ENCODE measurements at regions not wholly inside any gene's neighbourhood (a gene's known extent, or its start where the extent isn't known, plus 50 kb on each side); places are given as distances from the start of the nearest gene placed in this dataset.

GRCh38 chr4:3375688-3376087, 66.1 kb upstream of the HGFAC start:
- TF ChIP-seq POLR2A (IDR thresholded peaks at IDR 0.05; ENCODE audit: low read depth, low read length), result no peak
- no peak for TF ChIP-seq POLR2AphosphoS5 (IDR thresholded peaks at IDR 0.05; ENCODE audit: low read depth, low read length)
- no peak for TF ChIP-seq SPI1 (IDR thresholded peaks at IDR 0.05; ENCODE audit: low read depth, low read length)
- no peak for TF ChIP-seq TAF1 (IDR thresholded peaks at IDR 0.05; ENCODE audit: low read depth, low read length)
- TF ChIP-seq POU2F2 (IDR thresholded peaks at IDR 0.05; ENCODE audit: low read depth, low read length), result no peak
- no peak for TF ChIP-seq PAX5 (IDR thresholded peaks at IDR 0.05; ENCODE audit: insufficient read depth, low read length, severe bottlenecking)

Measured in GM12891 (cell line).